Medulla oblongata (tissue), 1 donor: ENCODE measurements at regions not wholly inside any gene's neighbourhood (a gene's known extent, or its start where the extent isn't known, plus 50 kb on each side); places are given as distances from the start of the nearest gene placed in this dataset.
A peak's percentile ranks its signal among the peaks of the same experiment; 100 is the strongest.
"Not testable (repeated sequence)": the region's sequence is repeated elsewhere in the genome, so short reads cannot be mapped to it uniquely, and the experiment has no call there.

ENCODE experiments used
- DNase-seq: peaks from one replicate; pipeline ENCODE4 v3.0.0-alpha.2; 2015; ENCODE audit errors: extremely low spot score

- DNase-seq: no peak
Measured at GRCh38 chr13:78868991-78869390, 210.0 kb upstream of the OBI1 start.

- no peak for DNase-seq
Measured at GRCh38 chr13:78867655-78868054, 208.7 kb upstream of the OBI1 start.

- DNase-seq: not testable (repeated sequence)
Measured at GRCh38 chr13:78866076-78866475, 207.1 kb upstream of the OBI1 start.

- DNase-seq: no peak
Measured at GRCh38 chr13:78862446-78862845, 203.5 kb upstream of the OBI1 start.

GRCh38 chr13:78852709-78853108 lies 193.8 kb upstream of the OBI1 start:
- no peak for DNase-seq

GRCh38 chr13:78845656-78846365 lies 186.9 kb upstream of the OBI1 start:
- DNase-seq: no peak

GRCh38 chr13:78844106-78844505 lies 185.2 kb upstream of the OBI1 start:
- no peak for DNase-seq

GRCh38 chr13:78841358-78841963 lies 182.5 kb upstream of the OBI1 start:
- DNase-seq: no peak

- DNase-seq: no peak
Measured at GRCh38 chr13:78836238-78836784, 177.4 kb upstream of the OBI1 start.

- DNase-seq: no peak
Measured at GRCh38 chr13:78832461-78832860, 173.5 kb upstream of the OBI1 start.

GRCh38 chr13:78830508-78830907 lies 171.6 kb upstream of the OBI1 start:
- no peak for DNase-seq

GRCh38 chr13:78829821-78830220 lies 170.9 kb upstream of the OBI1 start:
- no peak for DNase-seq

GRCh38 chr13:78827471-78827870 lies 168.5 kb upstream of the OBI1 start:
- DNase-seq: no peak

- DNase-seq: no peak
Measured at GRCh38 chr13:78826936-78827335, 168.0 kb upstream of the OBI1 start.

- DNase-seq: no peak
Measured at GRCh38 chr13:78826312-78826711, 167.4 kb upstream of the OBI1 start.

- no peak for DNase-seq
Measured at GRCh38 chr13:78820541-78820940, 161.6 kb upstream of the OBI1 start.

- no peak for DNase-seq
Measured at GRCh38 chr13:78816592-78816991, 157.6 kb upstream of the OBI1 start.

GRCh38 chr13:78816154-78816553 lies 157.2 kb upstream of the OBI1 start:
- no peak for DNase-seq

GRCh38 chr13:78806457-78806856 lies 147.5 kb upstream of the OBI1 start:
- no peak for DNase-seq

- no peak for DNase-seq
Measured at GRCh38 chr13:78802912-78803311, 144.0 kb upstream of the OBI1 start.

- peak; percentile 17 for DNase-seq
Measured at GRCh38 chr13:78787190-78787589, 128.2 kb upstream of the OBI1 start.

GRCh38 chr13:78786459-78786858 lies 127.5 kb upstream of the OBI1 start:
- DNase-seq: no peak

GRCh38 chr13:78785764-78786163 lies 126.8 kb upstream of the OBI1 start:
- DNase-seq: no peak
